ENCODE measurements at regions not wholly inside any gene's neighbourhood (a gene's known extent, or its start where the extent isn't known, plus 50 kb on each side); places are given as distances from the start of the nearest gene placed in this dataset.
A peak's percentile ranks its signal among the peaks of the same experiment; 100 is the strongest.

- intact Hi-C loops (cut with DNase I): no loop called here
- DNase-seq: no peak
- FAIRE-seq: no peak
- no peaks in the 10 kb centered on the region for H3K27me3 ChIP-seq (ENCODE audit: control insufficient read depth, insufficient read depth, low read length)
- TF ChIP-seq, protein P1, sequence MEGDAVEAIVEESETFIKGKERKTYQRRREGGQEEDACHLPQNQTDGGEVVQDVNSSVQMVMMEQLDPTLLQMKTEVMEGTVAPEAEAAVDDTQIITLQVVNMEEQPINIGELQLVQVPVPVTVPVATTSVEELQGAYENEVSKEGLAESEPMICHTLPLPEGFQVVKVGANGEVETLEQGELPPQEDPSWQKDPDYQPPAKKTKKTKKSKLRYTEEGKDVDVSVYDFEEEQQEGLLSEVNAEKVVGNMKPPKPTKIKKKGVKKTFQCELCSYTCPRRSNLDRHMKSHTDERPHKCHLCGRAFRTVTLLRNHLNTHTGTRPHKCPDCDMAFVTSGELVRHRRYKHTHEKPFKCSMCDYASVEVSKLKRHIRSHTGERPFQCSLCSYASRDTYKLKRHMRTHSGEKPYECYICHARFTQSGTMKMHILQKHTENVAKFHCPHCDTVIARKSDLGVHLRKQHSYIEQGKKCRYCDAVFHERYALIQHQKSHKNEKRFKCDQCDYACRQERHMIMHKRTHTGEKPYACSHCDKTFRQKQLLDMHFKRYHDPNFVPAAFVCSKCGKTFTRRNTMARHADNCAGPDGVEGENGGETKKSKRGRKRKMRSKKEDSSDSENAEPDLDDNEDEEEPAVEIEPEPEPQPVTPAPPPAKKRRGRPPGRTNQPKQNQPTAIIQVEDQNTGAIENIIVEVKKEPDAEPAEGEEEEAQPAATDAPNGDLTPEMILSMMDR (IDR thresholded peaks at IDR 0.05; ENCODE audit: borderline replicate concordance, extremely low read depth, insufficient read depth): no peak
- no peaks in the 10 kb centered on the region for H3K9me3 ChIP-seq (ENCODE audit: control insufficient read depth in 2 of 3, insufficient read depth in 1 of 3, low read length in 3 of 3)
- no peaks in the 10 kb centered on the region for H3K36me3 ChIP-seq (ENCODE audit: control insufficient read depth in 2 of 3, insufficient read depth in 3 of 3, low read length in 3 of 3)
- H3K9ac ChIP-seq (ENCODE audit: low read length in 3 of 3): no peak overlapping the region
- H3K27ac ChIP-seq (ENCODE audit: low read depth in 2 of 2, low read length in 2 of 2): no peak overlapping the region
- H3K4me3 ChIP-seq (ENCODE audit: low read length in 3 of 3): no peak overlapping the region
- H3K4me1 ChIP-seq (ENCODE audit: control insufficient read depth in 2 of 3, insufficient read depth in 2 of 3, low read depth in 1 of 3, low read length in 3 of 3): peaks cover 0 to 5% (median 4%) of the 10 kb centered on the region in 3 donors
These were observed 122.1 kb upstream of the ZNF648 start for GRCh38 chr1:182183606-182184005.

GRCh38 chr1:182182311-182182710 is 120.8 kb upstream of the ZNF648 start:
- intact Hi-C loops (cut with DNase I): no loop called here
- H3K9ac ChIP-seq (ENCODE audit: low read length in 3 of 3): no peak overlapping the region
- H3K27me3 ChIP-seq (ENCODE audit: control insufficient read depth, insufficient read depth, low read length): no peaks in the 10 kb centered on the region
- no peak for FAIRE-seq
- H3K9me3 ChIP-seq (ENCODE audit: control insufficient read depth in 2 of 3, insufficient read depth in 1 of 3, low read length in 3 of 3): no peaks in the 10 kb centered on the region
- H3K27ac ChIP-seq (ENCODE audit: low read depth in 2 of 2, low read length in 2 of 2): no peak overlapping the region
- no peak overlapping the region for H3K4me3 ChIP-seq (ENCODE audit: low read length in 3 of 3)
- TF ChIP-seq, protein P1 (IDR thresholded peaks at IDR 0.05; ENCODE audit: borderline replicate concordance, extremely low read depth, insufficient read depth): no peak
- no peaks in the 10 kb centered on the region for H3K36me3 ChIP-seq (ENCODE audit: control insufficient read depth in 2 of 3, insufficient read depth in 3 of 3, low read length in 3 of 3)
- peaks cover 0 to 5% (median 4%) of the 10 kb centered on the region in 3 donors for H3K4me1 ChIP-seq (ENCODE audit: control insufficient read depth in 2 of 3, insufficient read depth in 2 of 3, low read depth in 1 of 3, low read length in 3 of 3)
- DNase-seq: no peak

GRCh38 chr1:182181167-182181572 is 119.7 kb upstream of the ZNF648 start:
- no peaks in the 10 kb centered on the region for H3K27me3 ChIP-seq (ENCODE audit: control insufficient read depth, insufficient read depth, low read length)
- no peak overlapping the region for H3K27ac ChIP-seq (ENCODE audit: low read depth in 2 of 2, low read length in 2 of 2)
- H3K9me3 ChIP-seq (ENCODE audit: control insufficient read depth in 2 of 3, insufficient read depth in 1 of 3, low read length in 3 of 3): no peaks in the 10 kb centered on the region
- TF ChIP-seq, protein P1 (IDR thresholded peaks at IDR 0.05; ENCODE audit: borderline replicate concordance, extremely low read depth, insufficient read depth): no peak
- peaks cover 0 to 4% (median 0%) of the 10 kb centered on the region in 3 donors for H3K4me1 ChIP-seq (ENCODE audit: control insufficient read depth in 2 of 3, insufficient read depth in 2 of 3, low read depth in 1 of 3, low read length in 3 of 3)
- H3K4me3 ChIP-seq (ENCODE audit: low read length in 3 of 3): no peak overlapping the region
- FAIRE-seq (no peak), DNase-seq (peak in 2 of 5 donors; percentile 6 to 28)
- intact Hi-C loops (cut with DNase I): no loop called here
- no peak overlapping the region for H3K9ac ChIP-seq (ENCODE audit: low read length in 3 of 3)
- H3K36me3 ChIP-seq (ENCODE audit: control insufficient read depth in 2 of 3, insufficient read depth in 3 of 3, low read length in 3 of 3): no peaks in the 10 kb centered on the region

- TF ChIP-seq, protein P1 (IDR thresholded peaks at IDR 0.05; ENCODE audit: borderline replicate concordance, extremely low read depth, insufficient read depth): no peak
- no peak for FAIRE-seq
- intact Hi-C loops (cut with DNase I): no loop called here
- Histone ChIP-seq H3K9me3 (ENCODE audit: control insufficient read depth in 2 of 3, insufficient read depth in 1 of 3, low read length in 3 of 3) (no peaks in the 10 kb centered on the region), H3K9ac (ENCODE audit: low read length in 3 of 3) (no peak overlapping the region), H3K27ac (ENCODE audit: low read depth in 2 of 2, low read length in 2 of 2) (no peak overlapping the region), H3K36me3 (ENCODE audit: control insufficient read depth in 2 of 3, insufficient read depth in 3 of 3, low read length in 3 of 3) (no peaks in the 10 kb centered on the region), H3K4me3 (ENCODE audit: low read length in 3 of 3) (no peak overlapping the region), H3K27me3 (ENCODE audit: control insufficient read depth, insufficient read depth, low read length) (no peaks in the 10 kb centered on the region), H3K4me1 (ENCODE audit: control insufficient read depth in 2 of 3, insufficient read depth in 2 of 3, low read depth in 1 of 3, low read length in 3 of 3) (no peaks in the 10 kb centered on the region)
- DNase-seq: peak in 1 of 5 donors; percentile 17
These were observed 113.9 kb upstream of the ZNF648 start for GRCh38 chr1:182175361-182175931.

Measured in kidney (tissue), 13 donors.